Epithelial cell of proximal tubule (primary cell): ENCODE measurements at regions not wholly inside any gene's neighbourhood (a gene's known extent, or its start where the extent isn't known, plus 50 kb on each side); places are given as distances from the start of the nearest gene placed in this dataset.
A peak's percentile ranks its signal among the peaks of the same experiment; 100 is the strongest.
"Not testable (repeated sequence)": the region's sequence is repeated elsewhere in the genome, so short reads cannot be mapped to it uniquely, and the experiment has no call there.

Experiments used
- DNase-seq: peaks from one replicate; pipeline ENCODE4 v3.0.0-alpha.2; 2011; ENCODE audit warnings: low read depth
- H3K4me3 ChIP-seq: 2 replicates; pipeline ENCODE4 v1.5.1; 2011; ENCODE audit warnings: low read depth, mild to moderate bottlenecking, low read length
- CTCF ChIP-seq: conservative IDR thresholded peaks from 2 replicates; pipeline ENCODE4 v1.5.1; 2012; ENCODE audit warnings: low read depth, mild to moderate bottlenecking, low read length

- no peak for DNase-seq
- no peak overlapping the region for H3K4me3 ChIP-seq
- no peak for TF ChIP-seq CTCF
Observed at GRCh38 chr4:109378511-109378910, 55.1 kb upstream of the SEC24B start.

GRCh38 chr4:109378076-109378475, 55.5 kb upstream of the SEC24B start:
- no peak for TF ChIP-seq CTCF
- DNase-seq, result no peak
- no peak overlapping the region for H3K4me3 ChIP-seq

DNA sequence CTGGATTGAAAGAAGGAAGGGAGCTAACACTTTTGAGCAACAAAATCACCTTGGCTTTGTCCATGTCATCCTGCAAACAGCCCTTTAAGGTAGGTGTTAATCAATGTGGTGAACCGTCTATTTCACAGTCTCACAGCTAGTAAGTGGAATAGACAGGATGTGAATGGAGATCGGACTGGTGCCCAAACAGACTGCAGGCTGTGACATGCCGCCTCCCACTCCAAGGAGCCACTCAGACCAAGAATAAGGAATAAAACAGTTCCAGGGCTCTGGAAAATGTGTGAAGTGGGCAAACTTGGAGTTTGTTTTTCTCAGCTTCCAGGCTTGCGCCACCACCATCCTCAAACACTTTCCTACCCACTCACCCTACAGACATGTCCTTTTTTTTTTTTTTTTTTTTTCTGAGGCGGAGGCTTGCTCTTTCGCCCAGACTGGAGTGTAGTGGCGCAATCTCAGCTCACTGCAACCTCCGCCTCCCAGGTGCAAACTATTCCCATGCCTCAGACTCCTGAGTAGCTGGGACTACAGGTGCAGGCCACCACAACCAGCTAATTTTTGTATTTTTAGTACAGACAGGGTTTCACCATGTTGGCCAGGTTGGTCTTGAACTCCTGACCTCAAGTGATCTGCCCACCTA, 57.7 kb upstream of the SEC24B start:
- no peak for TF ChIP-seq CTCF
- no peak for DNase-seq
- no peak overlapping the region for H3K4me3 ChIP-seq

DNA sequence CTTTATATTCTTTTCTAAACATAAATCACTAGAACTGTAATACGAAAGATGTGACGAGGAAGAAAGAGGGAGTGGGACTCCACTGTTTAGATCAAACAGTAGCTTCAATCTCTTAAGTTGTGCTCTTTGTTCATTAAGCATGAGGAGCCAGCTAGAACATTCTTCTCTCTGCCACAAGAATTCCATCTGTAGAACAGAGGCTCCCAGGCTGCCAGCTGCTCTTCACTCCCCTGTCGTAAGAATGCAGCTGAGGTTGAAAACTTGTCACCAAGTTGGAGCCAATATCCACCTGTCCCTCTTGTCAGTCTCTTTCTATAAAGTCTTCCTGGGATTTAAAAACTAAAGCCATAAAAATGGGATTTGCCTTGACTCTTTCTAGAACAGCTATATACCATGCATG, 65.0 kb upstream of the SEC24B start:
- no peak for TF ChIP-seq CTCF
- no peak for DNase-seq
- no peak overlapping the region for H3K4me3 ChIP-seq

- no peak for TF ChIP-seq CTCF
- peak; percentile 46 for DNase-seq
- no peak overlapping the region for H3K4me3 ChIP-seq
Observed at GRCh38 chr4:109365939-109366338, 63.5 kb upstream of the COL25A1 start.

DNA sequence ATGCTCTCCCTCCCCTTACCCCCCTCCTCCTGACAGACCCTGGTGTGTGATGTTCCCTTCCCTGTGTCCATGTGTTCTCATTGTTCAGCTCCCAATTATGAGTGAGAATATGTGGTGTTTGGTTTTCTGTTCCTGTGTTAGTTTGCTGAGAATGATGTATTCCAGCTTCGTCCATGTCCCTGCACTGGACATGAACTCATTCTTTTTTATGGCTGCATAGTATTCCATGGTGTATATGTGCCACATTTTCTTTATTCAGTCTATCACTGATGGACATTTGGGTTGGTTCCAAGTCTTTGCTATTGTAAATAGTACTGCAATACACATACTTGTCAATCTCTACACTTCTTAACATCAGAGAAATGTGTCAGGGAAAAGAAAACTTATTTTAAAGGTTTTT, 62.8 kb upstream of the COL25A1 start:
- not testable (repeated sequence) for H3K4me3 ChIP-seq, DNase-seq

GRCh38 chr4:109359040-109359646, 56.7 kb upstream of the COL25A1 start:
- no peak overlapping the region for H3K4me3 ChIP-seq
- no peak for DNase-seq
- TF ChIP-seq CTCF, result no peak
